PC-3 (cell line): ENCODE measurements at regions not wholly inside any gene's neighbourhood (a gene's known extent, or its start where the extent isn't known, plus 50 kb on each side); places are given as distances from the start of the nearest gene placed in this dataset.

Experiments used
- ATAC-seq: fragments of 200-7000 bp; cut with Tn5 transposase; 2 replicates; pipeline ENCODE4 v1.9.1; 2020; ENCODE audit warnings: mild to moderate bottlenecking, moderate library complexity
- BruUV-seq: library from RNA; stranded (reverse); fragments of 400-500 nt; replicated peaks from 2 replicates; lab custom pipeline; 2021; lab: Mats Ljungman, UMichigan
- CTCF ChIA-PET: fragments of 300-600 bp; sonication (Branson Sonifier 250); formaldehyde crosslinking; loops from one replicate; lab custom pipeline; 2022; ENCODE audit warnings: antibody characterized with exemption; lab: Charles Lee
- POLR2A ChIA-PET: fragments of 300-600 bp; sonication (Branson Sonifier 250); formaldehyde crosslinking; loops from one replicate; lab custom pipeline; 2022; ENCODE audit warnings: antibody characterized with exemption; ENCODE audit not compliant: unreplicated experiment; lab: Charles Lee
- DNase-seq: peaks from one replicate; pipeline ENCODE4 v3.0.0-alpha.2; 2015
- H2AFZ ChIP-seq: fragments of 300-600 bp; sonication (generic); 2 replicates; pipeline ENCODE4 v1.6.0; 2016; ENCODE audit warnings: antibody characterized with exemption, low read length
- H3F3A ChIP-seq: fragments of 300-600 bp; sonication (generic); one replicate; pipeline ENCODE4 v1.6.0; 2017; ENCODE audit warnings: antibody characterized with exemption, low read length, control low read depth, mild to moderate bottlenecking; ENCODE audit not compliant: unreplicated experiment
- H3K27ac ChIP-seq: fragments of 300-600 bp; sonication (generic); 2 replicates; pipeline ENCODE4 v1.5.1; 2016; ENCODE audit warnings: mild to moderate bottlenecking, low read length
- H3K27me3 ChIP-seq: fragments of 300-600 bp; sonication (generic); 2 replicates; pipeline ENCODE4 v1.6.1; 2016; ENCODE audit warnings: low read length, mixed read lengths
- H3K36me3 ChIP-seq: fragments of 300-600 bp; sonication (generic); 2 replicates; pipeline ENCODE4 v1.6.1; 2016; ENCODE audit warnings: low read depth, mixed run types, low read length, mixed read lengths
- H3K4me1 ChIP-seq: fragments of 300-600 bp; sonication (generic); 2 replicates; pipeline ENCODE4 v1.5.1; 2016; ENCODE audit warnings: low read length; ENCODE audit not compliant: insufficient read depth
- H3K4me2 ChIP-seq: fragments of 300-600 bp; sonication (generic); 2 replicates; pipeline ENCODE4 v1.6.0; 2016; ENCODE audit warnings: low read length
- H3K4me3 ChIP-seq: fragments of 300-600 bp; sonication (generic); 2 replicates; pipeline ENCODE4 v1.5.1; 2016; ENCODE audit warnings: mild to moderate bottlenecking, low read length, mixed read lengths
- H3K79me2 ChIP-seq: fragments of 300-600 bp; sonication (generic); 2 replicates; pipeline ENCODE4 v1.6.1; 2017; ENCODE audit warnings: low read length, mixed read lengths
- H3K9ac ChIP-seq: fragments of 300-600 bp; sonication (generic); 2 replicates; pipeline ENCODE4 v1.6.0; 2016; ENCODE audit warnings: mild to moderate bottlenecking, low read length
- H3K9me2 ChIP-seq: fragments of 300-600 bp; sonication (generic); replicated peaks from 2 replicates; pipeline ENCODE4 v1.6.1; 2016; ENCODE audit warnings: mixed run types, low read length, mixed read lengths
- H3K9me3 ChIP-seq: fragments of 300-600 bp; sonication (generic); 2 replicates; pipeline ENCODE4 v1.6.1; 2016; ENCODE audit warnings: low read length, mixed read lengths
- H4K20me1 ChIP-seq: fragments of 300-600 bp; sonication (generic); 2 replicates; pipeline ENCODE4 v1.6.1; 2016; ENCODE audit warnings: low read length, mixed read lengths
- EZH2 ChIP-seq: fragments of 300-600 bp; sonication (generic); IDR thresholded peaks from one replicate; pipeline ENCODE4 v1.6.1; 2017; ENCODE audit warnings: antibody characterized with exemption, mild to moderate bottlenecking, low read length; ENCODE audit not compliant: unreplicated experiment
- EZH2phosphoT487 ChIP-seq: fragments of 300-600 bp; sonication (generic); IDR thresholded peaks from 2 replicates; pipeline ENCODE4 v1.6.1; 2018; ENCODE audit warnings: mild to moderate bottlenecking, antibody characterized with exemption, low read length, borderline replicate concordance
- intact Hi-C: fragments of 100-400 bp; cut with micrococcal nuclease; formaldehyde crosslinking; loops from 2 replicates; pipeline ENCODE4 v1.9.0; 2023
- TF ChIP-seq, protein P1 (sequence below): fragments of 300-600 bp; sonication (generic); conservative IDR thresholded peaks from 2 replicates; pipeline ENCODE4 v1.5.1; 2017; ENCODE audit warnings: antibody characterized with exemption, low read depth, mild to moderate bottlenecking, low read length

DNA sequence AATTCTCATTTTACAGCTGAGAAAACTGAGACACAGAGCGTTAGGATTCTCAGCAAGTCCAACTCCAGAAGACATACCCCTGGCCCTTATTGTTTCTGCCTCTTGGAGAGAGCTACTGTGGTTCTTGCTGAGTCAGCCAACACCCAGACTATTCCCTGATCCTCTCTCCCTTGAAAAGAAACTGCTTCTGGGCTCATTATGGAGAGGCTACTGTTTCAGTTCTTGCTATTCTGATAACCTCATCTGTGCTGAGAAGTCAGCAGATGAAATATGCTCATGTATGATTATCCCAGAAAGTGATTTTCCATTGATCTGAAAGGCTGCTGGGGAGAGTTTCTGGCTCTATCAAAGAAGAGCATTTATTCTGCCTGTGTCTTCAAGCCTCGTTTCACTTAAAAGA lies 455.6 kb upstream of the COBL start:
- CTCF ChIA-PET, result no interaction called here
- no peaks in the 10 kb centered on the region for H3K36me3 ChIP-seq
- H4K20me1 ChIP-seq, result no peaks in the 10 kb centered on the region
- no peak overlapping the region for H2AFZ ChIP-seq
- BruUV-seq, result no TSS peak
- H3K9me2 ChIP-seq, result no peaks in the 10 kb centered on the region
- ATAC-seq, result no peak
- no peak overlapping the region for H3K9ac ChIP-seq
- no peaks in the 10 kb centered on the region for H3F3A ChIP-seq
- H3K27me3 ChIP-seq, result no peaks in the 10 kb centered on the region
- H3K79me2 ChIP-seq, result no peaks in the 10 kb centered on the region
- no peak overlapping the region for H3K27ac ChIP-seq
- DNase-seq, result no peak
- H3K4me2 ChIP-seq, result no peak overlapping the region
- no peaks in the 10 kb centered on the region for H3K9me3 ChIP-seq
- POLR2A ChIA-PET, result no interaction called here
- TF ChIP-seq EZH2, result no peak
- TF ChIP-seq, protein P1, sequence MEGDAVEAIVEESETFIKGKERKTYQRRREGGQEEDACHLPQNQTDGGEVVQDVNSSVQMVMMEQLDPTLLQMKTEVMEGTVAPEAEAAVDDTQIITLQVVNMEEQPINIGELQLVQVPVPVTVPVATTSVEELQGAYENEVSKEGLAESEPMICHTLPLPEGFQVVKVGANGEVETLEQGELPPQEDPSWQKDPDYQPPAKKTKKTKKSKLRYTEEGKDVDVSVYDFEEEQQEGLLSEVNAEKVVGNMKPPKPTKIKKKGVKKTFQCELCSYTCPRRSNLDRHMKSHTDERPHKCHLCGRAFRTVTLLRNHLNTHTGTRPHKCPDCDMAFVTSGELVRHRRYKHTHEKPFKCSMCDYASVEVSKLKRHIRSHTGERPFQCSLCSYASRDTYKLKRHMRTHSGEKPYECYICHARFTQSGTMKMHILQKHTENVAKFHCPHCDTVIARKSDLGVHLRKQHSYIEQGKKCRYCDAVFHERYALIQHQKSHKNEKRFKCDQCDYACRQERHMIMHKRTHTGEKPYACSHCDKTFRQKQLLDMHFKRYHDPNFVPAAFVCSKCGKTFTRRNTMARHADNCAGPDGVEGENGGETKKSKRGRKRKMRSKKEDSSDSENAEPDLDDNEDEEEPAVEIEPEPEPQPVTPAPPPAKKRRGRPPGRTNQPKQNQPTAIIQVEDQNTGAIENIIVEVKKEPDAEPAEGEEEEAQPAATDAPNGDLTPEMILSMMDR, result no peak
- no peak for TF ChIP-seq EZH2phosphoT487
- H3K4me3 ChIP-seq, result no peak overlapping the region
- H3K4me1 ChIP-seq, result no peaks in the 10 kb centered on the region
- intact Hi-C loops, result no loop called here

DNA sequence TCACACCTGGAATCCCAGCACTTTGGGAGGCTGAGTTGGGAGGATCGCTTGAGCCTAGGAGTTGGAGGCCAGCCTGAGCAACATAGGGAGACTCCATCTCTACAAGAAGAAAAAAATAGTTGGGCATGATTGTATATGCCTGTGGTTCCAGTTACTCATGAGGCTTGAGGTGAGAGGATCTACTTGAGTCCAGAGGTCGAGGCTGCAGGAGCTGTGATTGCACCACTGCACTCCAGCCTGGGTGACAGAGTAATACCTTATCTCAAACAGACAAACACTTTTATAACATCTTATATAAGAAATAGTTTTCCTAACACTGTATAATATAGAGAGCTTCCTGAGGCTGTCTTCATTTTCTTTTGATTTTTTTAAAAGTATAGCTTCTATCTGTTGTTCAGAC lies 448.4 kb upstream of the COBL start:
- ATAC-seq, result no peak
- TF ChIP-seq, protein P1, result no peak
- no peak for TF ChIP-seq EZH2phosphoT487
- CTCF ChIA-PET, result no interaction called here

DNA sequence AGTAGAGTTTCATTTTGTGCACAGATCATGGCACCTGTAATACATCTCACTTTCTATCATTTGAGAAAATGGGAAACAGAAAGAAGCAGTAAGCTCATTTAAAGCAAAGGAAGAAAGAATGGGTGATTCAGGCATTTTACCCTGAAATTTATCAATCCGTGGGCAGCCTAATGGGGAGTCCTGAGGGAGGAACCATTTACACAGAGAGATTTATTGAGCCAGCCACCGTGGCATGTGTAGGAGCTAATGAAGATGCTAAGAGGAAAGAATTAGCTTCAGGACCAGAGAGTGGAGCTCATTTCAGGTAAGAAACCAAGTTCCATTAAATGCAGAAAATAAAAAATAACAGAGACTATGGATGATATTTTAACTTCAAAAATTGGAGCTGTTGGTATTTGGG lies 443.4 kb upstream of the COBL start:
- TF ChIP-seq, protein P1, result no peak
- no peak for TF ChIP-seq EZH2phosphoT487
- no peak for TF ChIP-seq EZH2
- Histone ChIP-seq H4K20me1 (no peaks in the 10 kb centered on the region), H3K9me2 (no peaks in the 10 kb centered on the region), H3K4me1 (no peaks in the 10 kb centered on the region), H3K9ac (no peak overlapping the region), H3K9me3 (no peaks in the 10 kb centered on the region), H3F3A (no peaks in the 10 kb centered on the region), H3K4me2 (no peak overlapping the region), H3K36me3 (no peaks in the 10 kb centered on the region), H2AFZ (no peak overlapping the region), H3K27ac (no peak overlapping the region), H3K27me3 (no peaks in the 10 kb centered on the region), H3K4me3 (no peak overlapping the region), H3K79me2 (no peaks in the 10 kb centered on the region)
- intact Hi-C loops, result no loop called here
- CTCF ChIA-PET, result no interaction called here
- POLR2A ChIA-PET, result no interaction called here
- ATAC-seq (no peak), DNase-seq (no peak)
- BruUV-seq, result no TSS peak

More for the DNA sequence above, 448.4 kb upstream of the COBL start:
- no peak for DNase-seq
- POLR2A ChIA-PET, result no interaction called here
- BruUV-seq, result no TSS peak
- no peak overlapping the region for H3K9ac ChIP-seq
- no peak overlapping the region for H3K4me2 ChIP-seq
- no peaks in the 10 kb centered on the region for H3K9me2 ChIP-seq
- H4K20me1 ChIP-seq, result no peaks in the 10 kb centered on the region
- H3K4me1 ChIP-seq, result no peaks in the 10 kb centered on the region
- no peak overlapping the region for H2AFZ ChIP-seq
- H3F3A ChIP-seq, result no peaks in the 10 kb centered on the region
- H3K27ac ChIP-seq, result no peak overlapping the region
- no peaks in the 10 kb centered on the region for H3K9me3 ChIP-seq
- no peak overlapping the region for H3K4me3 ChIP-seq
- intact Hi-C loops, result no loop called here
- no peaks in the 10 kb centered on the region for H3K27me3 ChIP-seq
- no peaks in the 10 kb centered on the region for H3K36me3 ChIP-seq
- H3K79me2 ChIP-seq, result no peaks in the 10 kb centered on the region
